ENCODE measurements at regions not wholly inside any gene's neighbourhood (a gene's known extent, or its start where the extent isn't known, plus 50 kb on each side); places are given as distances from the start of the nearest gene placed in this dataset.
A peak's percentile ranks its signal among the peaks of the same experiment; 100 is the strongest.

DNA sequence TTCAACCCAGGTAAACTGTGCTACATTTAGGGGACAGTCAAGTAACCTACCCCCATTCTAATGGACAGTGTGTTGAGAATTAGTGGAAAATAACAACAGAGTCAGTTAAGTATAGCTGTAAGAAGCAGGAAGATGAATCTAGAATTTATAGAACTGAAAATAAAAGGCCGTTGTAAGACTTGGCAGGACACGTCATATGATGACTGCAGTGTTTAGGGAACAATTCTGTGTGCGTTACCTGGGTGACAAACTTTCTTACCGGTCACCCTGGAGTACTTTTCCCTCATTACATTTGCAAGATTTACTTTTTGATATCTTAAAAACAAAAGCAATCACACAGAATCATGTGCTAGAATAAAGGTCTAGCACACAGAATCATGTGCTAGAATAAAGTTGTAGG, 536.3 kb upstream of the ZNF717 start:
- Histone ChIP-seq H3K4me1 (ENCODE audit: insufficient read depth, low read length) (no peaks in the 10 kb centered on the region), H3K9me3 (ENCODE audit: control insufficient read depth, insufficient read depth, low read length) (no peaks in the 10 kb centered on the region), H3K36me3 (ENCODE audit: insufficient read depth, low read length) (no peaks in the 10 kb centered on the region), H3K9ac (ENCODE audit: low read depth, low read length) (no peak overlapping the region)

DNA sequence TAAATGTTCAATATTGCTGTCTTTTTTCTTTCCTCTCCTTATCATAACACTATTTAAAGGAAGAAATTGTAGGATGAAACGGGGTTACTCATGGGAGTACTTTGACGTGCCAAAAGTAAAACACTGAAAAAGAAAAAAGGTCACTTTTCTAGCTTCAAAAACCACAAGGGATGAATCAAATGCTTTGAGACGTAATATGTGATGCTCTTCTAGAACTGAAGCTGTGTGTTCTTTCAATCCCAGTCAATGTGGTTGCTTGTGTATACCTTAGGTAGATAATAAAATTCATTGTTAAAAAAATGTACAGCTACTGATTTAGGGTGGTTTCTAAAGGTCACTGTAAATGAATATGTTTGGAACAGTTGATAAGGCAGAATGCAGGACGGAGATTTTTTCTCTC, 538.8 kb upstream of the ZNF717 start:
- H3K36me3 ChIP-seq (ENCODE audit: insufficient read depth, low read length) = no peaks in the 10 kb centered on the region
- no peaks in the 10 kb centered on the region for H3K9me3 ChIP-seq (ENCODE audit: control insufficient read depth, insufficient read depth, low read length)
- no peak overlapping the region for H3K9ac ChIP-seq (ENCODE audit: low read depth, low read length)
- no peaks in the 10 kb centered on the region for H3K4me1 ChIP-seq (ENCODE audit: insufficient read depth, low read length)

DNA sequence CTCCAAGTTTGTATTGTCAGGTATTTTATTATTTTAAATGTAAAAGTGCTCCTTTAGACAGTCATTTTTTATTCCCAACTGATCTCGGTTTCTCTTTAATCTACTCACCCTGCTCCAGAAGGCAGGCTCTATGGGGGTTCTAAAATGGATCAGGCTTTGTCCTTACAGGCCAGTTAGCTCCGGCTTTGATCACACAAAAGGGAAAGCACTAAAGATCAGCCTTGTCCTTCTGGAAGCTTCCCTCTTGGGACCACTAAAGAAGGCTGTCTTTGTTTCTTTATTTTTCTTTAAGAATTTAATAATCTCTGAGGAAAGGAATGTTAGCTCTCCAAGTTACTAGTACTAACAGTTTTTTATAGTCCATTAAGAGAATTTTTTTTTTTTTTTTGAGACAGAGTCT, 560.5 kb upstream of the ZNF717 start:
- Histone ChIP-seq H3K36me3 (ENCODE audit: insufficient read depth, low read length) (no peaks in the 10 kb centered on the region), H3K4me1 (ENCODE audit: insufficient read depth, low read length) (no peaks in the 10 kb centered on the region), H3K9me3 (ENCODE audit: control insufficient read depth, insufficient read depth, low read length) (no peaks in the 10 kb centered on the region), H3K9ac (ENCODE audit: low read depth, low read length) (no peak overlapping the region)

DNA sequence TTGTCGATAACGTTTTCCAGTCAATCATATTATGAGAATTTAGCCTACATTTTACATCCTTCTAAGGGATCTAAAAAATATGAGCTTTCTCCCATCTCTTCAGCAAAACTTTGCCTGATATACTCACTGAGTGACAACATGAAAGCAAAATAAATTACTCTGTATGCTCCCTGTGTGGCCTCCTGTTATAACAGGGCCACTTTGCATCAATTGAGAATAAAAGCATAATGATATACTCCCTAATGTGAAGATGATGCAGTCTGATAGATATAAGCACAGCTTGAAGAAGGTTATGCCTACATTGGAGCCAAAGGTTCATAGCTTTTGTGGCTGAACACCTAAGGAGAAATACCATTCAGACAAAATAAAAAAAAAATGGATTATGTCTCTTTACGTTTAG, 561.3 kb upstream of the ZNF717 start:
- H3K9ac ChIP-seq (ENCODE audit: low read depth, low read length) = no peak overlapping the region
- no peaks in the 10 kb centered on the region for H3K4me1 ChIP-seq (ENCODE audit: insufficient read depth, low read length)
- H3K36me3 ChIP-seq (ENCODE audit: insufficient read depth, low read length) = no peaks in the 10 kb centered on the region
- no peaks in the 10 kb centered on the region for H3K9me3 ChIP-seq (ENCODE audit: control insufficient read depth, insufficient read depth, low read length)

DNA sequence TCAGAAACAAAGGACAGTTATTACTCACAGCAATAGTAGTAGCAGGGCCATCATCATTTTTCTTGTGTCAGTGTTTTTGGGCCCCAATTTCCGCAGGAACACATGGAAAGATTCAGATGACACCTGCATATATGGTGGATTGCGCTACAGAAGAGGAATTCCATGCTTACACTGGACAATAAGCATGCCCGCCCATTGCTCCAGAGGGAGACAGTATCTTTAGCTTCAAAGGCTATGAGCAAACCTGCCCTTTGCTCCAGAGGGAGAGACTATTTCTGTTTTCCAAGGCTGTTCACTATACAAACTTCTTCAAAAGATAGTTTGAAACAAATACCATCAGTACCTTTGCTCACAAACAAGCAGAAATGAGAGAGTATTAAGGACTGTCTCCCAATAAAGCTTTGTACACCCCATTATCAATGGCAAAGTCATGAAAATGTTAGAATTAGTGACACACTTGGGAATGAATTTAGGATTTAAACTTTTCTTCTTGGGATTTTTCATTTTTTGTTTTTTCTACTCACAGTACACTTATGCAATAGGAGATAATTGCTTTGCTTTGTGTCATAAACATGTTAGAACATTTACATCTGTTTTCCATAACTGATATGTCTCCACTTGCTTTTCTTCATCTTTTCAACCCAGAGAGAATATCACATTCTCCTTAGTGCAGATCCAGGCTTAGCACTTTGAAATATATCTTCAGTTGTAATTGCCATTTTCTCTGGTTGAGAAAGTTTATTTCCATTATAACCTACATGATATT, 564.5 kb upstream of the ZNF717 start:
- Histone ChIP-seq H3K36me3 (ENCODE audit: insufficient read depth, low read length) (no peaks in the 10 kb centered on the region), H3K9ac (ENCODE audit: low read depth, low read length) (no peak overlapping the region), H3K4me1 (ENCODE audit: insufficient read depth, low read length) (peaks cover 21% of the 10 kb centered on the region), H3K9me3 (ENCODE audit: control insufficient read depth, insufficient read depth, low read length) (no peaks in the 10 kb centered on the region)

DNA sequence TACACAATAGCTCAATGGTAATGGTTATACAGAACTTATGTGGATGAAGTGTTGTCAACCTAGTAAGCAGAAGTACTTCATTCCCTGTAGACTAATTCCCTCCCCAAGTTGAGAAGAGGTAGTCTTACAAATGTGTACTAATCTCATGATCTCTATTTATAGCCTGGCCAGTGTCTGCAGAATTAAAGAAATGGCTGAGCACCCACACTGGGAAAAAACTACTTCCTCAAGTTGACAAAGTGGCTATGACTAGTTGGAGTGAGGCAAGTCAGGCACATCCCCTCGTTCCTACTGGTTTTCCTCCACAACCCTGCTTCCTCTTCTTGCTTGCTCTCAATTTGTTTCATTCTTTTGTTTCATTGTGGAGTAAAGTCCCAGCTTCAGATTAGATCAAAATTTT, 566.7 kb upstream of the ZNF717 start:
- Histone ChIP-seq H3K9me3 (ENCODE audit: control insufficient read depth, insufficient read depth, low read length) (no peaks in the 10 kb centered on the region), H3K36me3 (ENCODE audit: insufficient read depth, low read length) (no peaks in the 10 kb centered on the region), H3K9ac (ENCODE audit: low read depth, low read length) (no peak overlapping the region), H3K4me1 (ENCODE audit: insufficient read depth, low read length) (peaks cover 21% of the 10 kb centered on the region)

DNA sequence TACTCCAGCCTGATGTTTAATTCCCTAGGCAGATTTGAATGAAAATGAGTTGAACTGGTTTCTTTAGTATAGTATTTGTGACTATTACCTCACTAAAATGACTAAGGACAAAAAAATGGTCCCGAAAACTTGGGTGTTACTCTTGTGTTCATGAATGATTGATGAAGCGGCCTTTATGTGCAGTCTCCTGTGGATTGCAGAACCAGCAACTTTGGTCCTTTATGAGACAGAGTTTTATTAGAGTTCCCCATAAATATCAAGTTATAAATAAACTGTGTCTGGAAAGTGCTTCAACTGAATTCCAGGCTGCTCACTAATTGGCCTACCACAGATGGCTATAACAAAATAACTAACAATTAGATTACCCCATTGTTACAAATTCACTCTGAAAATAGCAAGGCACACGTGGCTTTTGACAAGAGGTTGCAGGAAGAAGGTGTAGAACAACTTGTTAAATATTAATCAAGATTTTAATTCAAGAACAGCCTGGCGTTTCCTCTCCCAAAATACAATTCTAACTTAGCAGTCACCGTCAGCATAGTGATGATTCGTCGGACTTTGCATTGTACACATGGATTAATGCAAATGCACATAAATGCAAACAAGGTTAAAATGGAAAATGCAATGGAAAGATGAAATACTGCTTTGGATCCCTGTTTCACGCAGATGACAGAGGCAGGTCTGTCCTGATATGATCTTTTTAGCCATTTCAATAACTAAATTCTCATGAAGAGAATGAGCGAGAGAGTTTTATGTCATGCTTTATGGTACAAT, 567.3 kb upstream of the ZNF717 start:
- Histone ChIP-seq H3K36me3 (ENCODE audit: insufficient read depth, low read length) (no peaks in the 10 kb centered on the region), H3K4me1 (ENCODE audit: insufficient read depth, low read length) (peaks cover 21% of the 10 kb centered on the region), H3K9me3 (ENCODE audit: control insufficient read depth, insufficient read depth, low read length) (no peaks in the 10 kb centered on the region)

DNA sequence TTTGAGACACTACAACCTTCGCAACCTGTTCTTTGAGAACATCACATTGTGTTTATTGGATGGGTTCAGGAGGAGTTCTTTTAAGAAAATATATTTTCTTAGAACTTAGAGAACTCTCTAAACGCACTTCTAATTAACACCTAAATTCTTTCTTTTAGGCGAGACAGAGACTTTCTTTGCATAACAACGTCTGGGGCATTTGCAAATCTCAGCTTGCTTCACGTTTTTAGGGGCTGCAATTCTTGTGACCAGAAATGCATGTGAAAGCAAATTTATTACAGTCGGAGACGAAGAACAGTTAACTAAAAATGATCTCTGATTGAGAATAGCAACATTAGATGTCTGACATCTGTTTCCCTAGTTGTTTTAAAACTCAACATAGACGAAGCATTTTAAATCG, 568.3 kb upstream of the ZNF717 start:
- Histone ChIP-seq H3K9ac (ENCODE audit: low read depth, low read length) (peak overlapping the region; percentile 3; the same call in 1 of the 2 replicates), H3K4me1 (ENCODE audit: insufficient read depth, low read length) (peaks cover 21% of the 10 kb centered on the region), H3K36me3 (ENCODE audit: insufficient read depth, low read length) (no peaks in the 10 kb centered on the region), H3K9me3 (ENCODE audit: control insufficient read depth, insufficient read depth, low read length) (no peaks in the 10 kb centered on the region)

More for the DNA sequence above, 567.3 kb upstream of the ZNF717 start:
- H3K9ac ChIP-seq (ENCODE audit: low read depth, low read length) = no peak overlapping the region

DNA sequence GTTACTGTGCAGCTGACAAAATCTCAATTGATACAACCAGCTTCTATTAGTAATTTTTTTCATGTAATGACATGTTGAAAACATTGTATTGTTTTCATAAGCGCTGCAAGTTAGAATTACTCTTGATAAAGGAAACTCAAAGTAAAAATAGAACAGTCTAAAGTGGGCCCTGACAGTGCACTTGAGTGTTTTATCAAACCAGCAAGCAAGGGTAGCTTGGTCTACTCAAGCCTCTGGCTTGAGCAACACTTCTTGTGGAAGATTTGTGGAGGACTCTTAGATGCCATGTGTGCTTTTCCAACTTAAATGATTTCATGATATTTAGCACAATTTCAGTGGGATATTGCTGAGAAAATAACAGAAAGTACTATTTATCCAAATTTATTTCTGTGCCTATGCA, 575.7 kb upstream of the ZNF717 start:
- Histone ChIP-seq H3K9me3 (ENCODE audit: control insufficient read depth, insufficient read depth, low read length) (no peaks in the 10 kb centered on the region), H3K36me3 (ENCODE audit: insufficient read depth, low read length) (no peaks in the 10 kb centered on the region), H3K4me1 (ENCODE audit: insufficient read depth, low read length) (no peaks in the 10 kb centered on the region), H3K9ac (ENCODE audit: low read depth, low read length) (no peak overlapping the region)

DNA sequence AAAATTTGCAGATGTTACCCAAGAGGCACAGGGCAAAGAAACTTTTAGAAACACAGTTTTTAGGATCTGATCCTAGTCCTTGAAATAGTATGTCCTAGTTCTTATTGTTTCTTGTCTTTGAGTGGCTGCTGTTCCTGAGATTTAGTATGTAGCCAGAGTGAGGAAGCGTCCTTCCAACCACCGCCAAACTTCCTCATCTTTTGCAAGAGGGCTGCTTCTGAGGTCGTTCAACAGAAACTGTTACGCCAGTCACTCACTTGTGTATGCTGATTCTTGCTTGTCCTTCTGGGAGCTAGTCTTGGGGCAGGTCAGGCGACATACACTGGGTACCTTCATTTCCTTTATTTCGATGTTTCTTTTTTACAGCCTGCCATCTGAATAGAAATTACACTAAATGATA, 577.3 kb upstream of the ZNF717 start:
- no peaks in the 10 kb centered on the region for H3K36me3 ChIP-seq (ENCODE audit: insufficient read depth, low read length)
- H3K9me3 ChIP-seq (ENCODE audit: control insufficient read depth, insufficient read depth, low read length) = no peaks in the 10 kb centered on the region
- H3K4me1 ChIP-seq (ENCODE audit: insufficient read depth, low read length) = peaks cover 5% of the 10 kb centered on the region
- no peak overlapping the region for H3K9ac ChIP-seq (ENCODE audit: low read depth, low read length)

DNA sequence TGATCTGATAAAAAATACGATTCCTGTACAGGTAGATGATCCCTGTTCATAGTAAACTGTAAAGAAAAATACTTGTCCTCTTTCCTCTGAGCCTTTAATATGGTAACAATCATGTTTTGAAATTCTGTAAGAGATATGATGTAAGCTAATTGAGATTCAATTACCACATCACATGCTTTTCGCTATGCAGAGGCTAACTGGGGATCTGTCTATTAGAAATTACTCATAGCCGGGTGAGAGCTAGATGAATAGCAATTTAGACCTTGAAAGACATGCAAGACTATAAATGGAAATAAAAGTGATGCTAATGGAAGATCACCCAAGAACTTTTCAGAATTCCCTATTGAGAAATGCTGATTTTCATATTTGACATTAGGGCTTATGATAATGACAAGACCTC, 579.9 kb upstream of the ZNF717 start:
- H3K36me3 ChIP-seq (ENCODE audit: insufficient read depth, low read length) = no peaks in the 10 kb centered on the region
- H3K9ac ChIP-seq (ENCODE audit: low read depth, low read length) = no peak overlapping the region
- H3K9me3 ChIP-seq (ENCODE audit: control insufficient read depth, insufficient read depth, low read length) = no peaks in the 10 kb centered on the region
- peaks cover 13% of the 10 kb centered on the region for H3K4me1 ChIP-seq (ENCODE audit: insufficient read depth, low read length)

DNA sequence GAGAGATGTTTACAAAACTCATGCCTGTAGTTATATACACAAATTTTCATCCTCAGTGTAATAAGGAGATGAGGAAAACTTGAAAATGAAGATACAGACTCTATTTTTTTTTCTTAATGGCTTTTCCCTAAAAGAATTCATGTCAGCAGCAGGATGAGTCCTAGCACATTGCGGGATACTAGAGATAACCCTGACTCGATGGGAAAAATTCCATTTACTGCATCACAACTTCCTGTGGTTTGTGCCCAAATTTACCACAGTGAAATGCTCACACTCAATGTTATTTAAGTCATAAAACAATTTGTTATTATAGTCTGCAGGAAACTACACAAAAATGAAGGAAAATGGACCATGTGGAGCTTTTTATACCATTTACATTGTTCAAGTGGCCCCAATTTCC, 581.9 kb upstream of the ZNF717 start:
- Histone ChIP-seq H3K9me3 (ENCODE audit: control insufficient read depth, insufficient read depth, low read length) (no peaks in the 10 kb centered on the region), H3K4me1 (ENCODE audit: insufficient read depth, low read length) (peaks cover 13% of the 10 kb centered on the region), H3K9ac (ENCODE audit: low read depth, low read length) (no peak overlapping the region), H3K36me3 (ENCODE audit: insufficient read depth, low read length) (no peaks in the 10 kb centered on the region)

DNA sequence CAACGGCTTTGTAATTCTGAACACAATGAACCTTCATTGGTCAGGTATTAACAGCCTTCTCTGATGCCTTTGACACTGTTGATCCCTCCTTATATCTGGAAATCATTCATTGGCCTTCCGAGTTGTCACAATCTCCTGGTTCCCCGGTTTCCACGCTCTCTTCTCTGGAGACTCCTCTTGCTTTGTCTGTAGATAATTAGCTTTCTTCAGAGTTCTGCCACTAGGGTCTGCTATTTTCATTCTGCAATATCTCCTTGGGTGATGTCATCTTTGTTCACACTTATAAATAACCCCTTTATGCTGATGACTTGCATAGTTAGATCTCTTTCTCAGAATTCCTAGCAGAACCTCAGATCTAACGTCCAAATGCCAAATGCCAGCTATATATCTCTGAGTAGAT, 583.8 kb upstream of the ZNF717 start:
- peaks cover 13% of the 10 kb centered on the region for H3K4me1 ChIP-seq (ENCODE audit: insufficient read depth, low read length)
- no peak overlapping the region for H3K9ac ChIP-seq (ENCODE audit: low read depth, low read length)
- H3K36me3 ChIP-seq (ENCODE audit: insufficient read depth, low read length) = no peaks in the 10 kb centered on the region
- no peaks in the 10 kb centered on the region for H3K9me3 ChIP-seq (ENCODE audit: control insufficient read depth, insufficient read depth, low read length)

DNA sequence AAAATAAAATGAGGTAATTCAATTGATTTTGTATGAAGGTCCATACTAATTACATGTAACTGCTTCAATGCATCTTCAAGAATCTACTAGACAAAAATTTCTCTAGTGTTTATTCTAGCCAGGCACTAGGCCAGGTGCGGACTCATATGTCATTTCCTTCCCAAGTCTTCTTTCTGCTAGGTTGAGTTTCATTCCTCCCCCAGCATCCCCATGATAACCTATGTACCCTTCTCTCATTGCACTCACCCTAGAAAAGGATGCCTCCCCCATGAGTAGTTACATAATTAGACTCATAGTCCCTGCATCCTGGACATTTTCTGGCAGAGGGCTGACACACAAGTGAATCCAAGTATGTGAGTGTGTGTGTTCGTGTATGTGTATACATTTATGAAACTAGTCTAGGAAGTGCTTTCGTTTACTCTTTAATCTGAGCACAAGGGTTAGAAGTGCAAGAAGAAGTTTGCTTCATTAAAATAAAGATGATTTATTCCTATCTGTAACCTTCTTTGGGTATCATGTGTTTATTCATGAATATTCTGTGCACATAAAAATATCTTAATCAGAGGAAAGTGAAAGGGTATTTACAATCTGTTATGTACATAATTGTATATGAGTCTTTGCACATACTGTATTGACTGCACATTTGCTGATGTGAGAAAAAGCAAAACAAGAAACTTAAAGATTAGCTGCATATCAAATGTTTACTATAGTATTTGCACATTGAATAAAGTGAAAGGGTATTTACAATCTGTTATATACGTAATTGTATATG, 585.6 kb upstream of the ZNF717 start:
- H3K9me3 ChIP-seq (ENCODE audit: control insufficient read depth, insufficient read depth, low read length) = no peaks in the 10 kb centered on the region
- no peak overlapping the region for H3K9ac ChIP-seq (ENCODE audit: low read depth, low read length)
- peaks cover 13% of the 10 kb centered on the region for H3K4me1 ChIP-seq (ENCODE audit: insufficient read depth, low read length)
- H3K36me3 ChIP-seq (ENCODE audit: insufficient read depth, low read length) = no peaks in the 10 kb centered on the region
